ENCODE measurements at regions not wholly inside any gene's neighbourhood (a gene's known extent, or its start where the extent isn't known, plus 50 kb on each side); places are given as distances from the start of the nearest gene placed in this dataset.

DNA sequence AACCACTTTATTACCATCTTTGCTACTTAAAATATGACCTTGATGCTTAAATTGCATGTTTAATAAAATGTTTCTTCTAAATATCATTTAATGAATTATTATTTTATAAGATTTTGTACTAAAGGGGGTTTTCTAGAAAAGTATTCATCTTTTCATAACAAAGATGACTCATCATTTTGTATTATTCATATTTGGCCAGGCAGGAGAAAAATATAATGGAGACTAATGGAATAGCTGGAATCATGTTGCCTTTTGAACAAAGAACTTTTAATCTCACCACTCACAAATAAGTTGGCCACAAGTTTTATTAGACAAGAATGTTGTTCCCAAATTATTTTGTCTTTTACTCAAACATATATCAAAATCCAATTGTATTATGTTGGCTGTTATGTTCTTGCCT, 882.4 kb downstream of the DSC3 start:
- TF ChIP-seq, protein P1, sequence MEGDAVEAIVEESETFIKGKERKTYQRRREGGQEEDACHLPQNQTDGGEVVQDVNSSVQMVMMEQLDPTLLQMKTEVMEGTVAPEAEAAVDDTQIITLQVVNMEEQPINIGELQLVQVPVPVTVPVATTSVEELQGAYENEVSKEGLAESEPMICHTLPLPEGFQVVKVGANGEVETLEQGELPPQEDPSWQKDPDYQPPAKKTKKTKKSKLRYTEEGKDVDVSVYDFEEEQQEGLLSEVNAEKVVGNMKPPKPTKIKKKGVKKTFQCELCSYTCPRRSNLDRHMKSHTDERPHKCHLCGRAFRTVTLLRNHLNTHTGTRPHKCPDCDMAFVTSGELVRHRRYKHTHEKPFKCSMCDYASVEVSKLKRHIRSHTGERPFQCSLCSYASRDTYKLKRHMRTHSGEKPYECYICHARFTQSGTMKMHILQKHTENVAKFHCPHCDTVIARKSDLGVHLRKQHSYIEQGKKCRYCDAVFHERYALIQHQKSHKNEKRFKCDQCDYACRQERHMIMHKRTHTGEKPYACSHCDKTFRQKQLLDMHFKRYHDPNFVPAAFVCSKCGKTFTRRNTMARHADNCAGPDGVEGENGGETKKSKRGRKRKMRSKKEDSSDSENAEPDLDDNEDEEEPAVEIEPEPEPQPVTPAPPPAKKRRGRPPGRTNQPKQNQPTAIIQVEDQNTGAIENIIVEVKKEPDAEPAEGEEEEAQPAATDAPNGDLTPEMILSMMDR (IDR thresholded peaks at IDR 0.05): no peak
- no peak for TF ChIP-seq POLR2A (IDR thresholded peaks at IDR 0.05)

All from heart left ventricle (tissue), 13 donors.